Activated naive CD4-positive, alpha-beta T cell treated with anti-CD3 and anti-CD28 coated beads, Interleukin-2, amount 10 ng/mL, durations not matched to agents 7 days and 5 days (primary cell): ENCODE measurements at regions not wholly inside any gene's neighbourhood (a gene's known extent, or its start where the extent isn't known, plus 50 kb on each side); places are given as distances from the start of the nearest gene placed in this dataset.
A peak's percentile ranks its signal among the peaks of the same experiment; 100 is the strongest.

Experiments
- CTCF ChIA-PET: fragments of 350-600 bp; sonication (Branson Sonifier 250); formaldehyde crosslinking; loops from one replicate; lab custom pipeline; 2021; ENCODE audit warnings: antibody characterized with exemption; lab: Charles Lee
- DNase-seq: peaks from one replicate; pipeline ENCODE4 v3.0.0-alpha.2; 2020
- H3K27ac Mint-ChIP-seq: one replicate; pipeline ENCODE4 v1.8.0; 2021; ENCODE audit warnings: mild to moderate bottlenecking, moderate library complexity, mixed read lengths
- H3K27me3 Mint-ChIP-seq: one replicate; pipeline ENCODE4 v1.8.0; 2021; ENCODE audit warnings: mild to moderate bottlenecking, mixed read lengths
- H3K36me3 Mint-ChIP-seq: one replicate; pipeline ENCODE4 v1.8.0; 2021; ENCODE audit warnings: mixed read lengths
- H3K4me1 Mint-ChIP-seq: one replicate; pipeline ENCODE4 v1.8.0; 2021; ENCODE audit warnings: mixed read lengths
- H3K4me3 Mint-ChIP-seq: one replicate; pipeline ENCODE4 v1.8.0; 2021; ENCODE audit warnings: mild to moderate bottlenecking, moderate library complexity, mixed read lengths
- H3K9me3 Mint-ChIP-seq: one replicate; pipeline ENCODE4 v1.8.0; 2021; ENCODE audit warnings: mixed read lengths

GRCh38 chr11:27214713-27215112 is 148.3 kb downstream of the CCDC34 start:
- no peak overlapping the region for H3K27ac Mint-ChIP-seq
- CTCF ChIA-PET = interaction anchor here (1.0 kb wide), 1 partner anchor 31 kb away, joined by 4 read pairs; no protein-coding TSS in a partner anchor

GRCh38 chr11:27213232-27213660 is 149.8 kb downstream of the CCDC34 start:
- DNase-seq = no peak
- no peak overlapping the region for H3K4me3 Mint-ChIP-seq
- no peaks in the 10 kb centered on the region for H3K9me3 Mint-ChIP-seq
- no peaks in the 10 kb centered on the region for H3K36me3 Mint-ChIP-seq
- CTCF ChIA-PET = no interaction called here
- H3K27ac Mint-ChIP-seq = no peak overlapping the region
- no peaks in the 10 kb centered on the region for H3K27me3 Mint-ChIP-seq
- H3K4me1 Mint-ChIP-seq = no peaks in the 10 kb centered on the region

More at GRCh38 chr11:27214713-27215112, 148.3 kb downstream of the CCDC34 start:
- no peaks in the 10 kb centered on the region for H3K36me3 Mint-ChIP-seq
- no peak for DNase-seq
- no peaks in the 10 kb centered on the region for H3K27me3 Mint-ChIP-seq
- no peaks in the 10 kb centered on the region for H3K4me1 Mint-ChIP-seq
- no peaks in the 10 kb centered on the region for H3K9me3 Mint-ChIP-seq
- no peak overlapping the region for H3K4me3 Mint-ChIP-seq

GRCh38 chr11:27212248-27212780 is 150.7 kb downstream of the CCDC34 start:
- CTCF ChIA-PET = no interaction called here
- no peaks in the 10 kb centered on the region for H3K9me3 Mint-ChIP-seq
- DNase-seq = no peak
- H3K27me3 Mint-ChIP-seq = peaks cover 4% of the 10 kb centered on the region
- H3K27ac Mint-ChIP-seq = no peak overlapping the region
- no peaks in the 10 kb centered on the region for H3K4me1 Mint-ChIP-seq
- H3K4me3 Mint-ChIP-seq = no peak overlapping the region
- no peaks in the 10 kb centered on the region for H3K36me3 Mint-ChIP-seq

GRCh38 chr11:27211370-27212127 is 151.5 kb downstream of the CCDC34 start:
- CTCF ChIA-PET = interaction anchor here (0.6 kb wide), 1 partner anchor 53 kb away, joined by 4 read pairs; no protein-coding TSS in a partner anchor
- peak; percentile 22 for DNase-seq
- Mint-ChIP-seq H3K4me1 (no peaks in the 10 kb centered on the region), H3K27ac (no peak overlapping the region), H3K36me3 (no peaks in the 10 kb centered on the region), H3K9me3 (no peaks in the 10 kb centered on the region), H3K27me3 (peaks cover 6% of the 10 kb centered on the region), H3K4me3 (no peak overlapping the region)

GRCh38 chr11:27210531-27210930 is 152.5 kb downstream of the CCDC34 start:
- DNase-seq = no peak
- no peak overlapping the region for H3K27ac Mint-ChIP-seq
- H3K36me3 Mint-ChIP-seq = no peaks in the 10 kb centered on the region
- no peaks in the 10 kb centered on the region for H3K4me1 Mint-ChIP-seq
- no peak overlapping the region for H3K4me3 Mint-ChIP-seq
- H3K9me3 Mint-ChIP-seq = no peaks in the 10 kb centered on the region
- CTCF ChIA-PET = no interaction called here
- peaks cover 7% of the 10 kb centered on the region for H3K27me3 Mint-ChIP-seq

- Mint-ChIP-seq H3K4me1 (no peaks in the 10 kb centered on the region), H3K27ac (no peak overlapping the region), H3K27me3 (peaks cover 7% of the 10 kb centered on the region), H3K4me3 (no peak overlapping the region), H3K36me3 (no peaks in the 10 kb centered on the region), H3K9me3 (no peaks in the 10 kb centered on the region)
- DNase-seq = no peak
- CTCF ChIA-PET = no interaction called here
These were observed 153.4 kb downstream of the CCDC34 start for GRCh38 chr11:27209562-27210005.

- CTCF ChIA-PET = interaction anchor here (1.7 kb wide), 1 partner anchor 277 kb away, joined by 6 read pairs; no protein-coding TSS in a partner anchor
These were observed 154.2 kb downstream of the CCDC34 start for GRCh38 chr11:27208846-27209245.

GRCh38 chr11:27207025-27207650 is 155.9 kb downstream of the CCDC34 start:
- no peak overlapping the region for H3K4me3 Mint-ChIP-seq
- peaks cover 7% of the 10 kb centered on the region for H3K27me3 Mint-ChIP-seq
- no peaks in the 10 kb centered on the region for H3K9me3 Mint-ChIP-seq
- no peaks in the 10 kb centered on the region for H3K36me3 Mint-ChIP-seq
- no peak overlapping the region for H3K27ac Mint-ChIP-seq
- H3K4me1 Mint-ChIP-seq = no peaks in the 10 kb centered on the region
- CTCF ChIA-PET = interaction anchor here (1.1 kb wide), 1 partner anchor 9 kb away, joined by 3 read pairs; no protein-coding TSS in a partner anchor
- no peak for DNase-seq

More at GRCh38 chr11:27208846-27209245, 154.2 kb downstream of the CCDC34 start:
- Mint-ChIP-seq H3K4me1 (no peaks in the 10 kb centered on the region), H3K27ac (no peak overlapping the region), H3K9me3 (no peaks in the 10 kb centered on the region), H3K36me3 (no peaks in the 10 kb centered on the region), H3K27me3 (peaks cover 7% of the 10 kb centered on the region), H3K4me3 (no peak overlapping the region)
- DNase-seq = no peak

- CTCF ChIA-PET = interaction anchor here (0.7 to 1.3 kb wide), 2 partner anchors 8 to 280 kb away, joined by 3 read pairs; no protein-coding TSS in a partner anchor
- peaks cover 7% of the 10 kb centered on the region for H3K27me3 Mint-ChIP-seq
- H3K4me3 Mint-ChIP-seq = no peak overlapping the region
- H3K4me1 Mint-ChIP-seq = no peaks in the 10 kb centered on the region
- DNase-seq = no peak
- H3K27ac Mint-ChIP-seq = no peak overlapping the region
- H3K9me3 Mint-ChIP-seq = no peaks in the 10 kb centered on the region
- no peaks in the 10 kb centered on the region for H3K36me3 Mint-ChIP-seq
These were observed 157.0 kb downstream of the CCDC34 start for GRCh38 chr11:27205779-27206570.

GRCh38 chr11:27205250-27205649 is 157.8 kb downstream of the CCDC34 start:
- no peak for DNase-seq
- no peak overlapping the region for H3K4me3 Mint-ChIP-seq
- no peaks in the 10 kb centered on the region for H3K4me1 Mint-ChIP-seq
- peaks cover 7% of the 10 kb centered on the region for H3K27me3 Mint-ChIP-seq
- no peaks in the 10 kb centered on the region for H3K36me3 Mint-ChIP-seq
- H3K9me3 Mint-ChIP-seq = no peaks in the 10 kb centered on the region
- no peak overlapping the region for H3K27ac Mint-ChIP-seq
- CTCF ChIA-PET = interaction anchor here (1.3 kb wide), 1 partner anchor 280 kb away, joined by 3 read pairs; no protein-coding TSS in a partner anchor

GRCh38 chr11:27204529-27204928 is 158.5 kb downstream of the CCDC34 start:
- H3K9me3 Mint-ChIP-seq = no peaks in the 10 kb centered on the region
- no peaks in the 10 kb centered on the region for H3K36me3 Mint-ChIP-seq
- H3K4me1 Mint-ChIP-seq = no peaks in the 10 kb centered on the region
- H3K27ac Mint-ChIP-seq = no peak overlapping the region
- DNase-seq = peak; percentile 27
- CTCF ChIA-PET = interaction anchor here (1.3 kb wide), 1 partner anchor 281 kb away, joined by 3 read pairs; no protein-coding TSS in a partner anchor
- peaks cover 7% of the 10 kb centered on the region for H3K27me3 Mint-ChIP-seq
- H3K4me3 Mint-ChIP-seq = no peak overlapping the region

GRCh38 chr11:27203077-27203647 is 159.9 kb downstream of the CCDC34 start:
- Mint-ChIP-seq H3K27me3 (peaks cover 7% of the 10 kb centered on the region), H3K4me3 (no peak overlapping the region), H3K4me1 (no peaks in the 10 kb centered on the region), H3K27ac (no peak overlapping the region), H3K9me3 (no peaks in the 10 kb centered on the region), H3K36me3 (no peaks in the 10 kb centered on the region)
- DNase-seq = no peak
- CTCF ChIA-PET = interaction anchor here (0.5 to 0.8 kb wide), 2 partner anchors 282 to 304 kb away, joined by 3 read pairs; no protein-coding TSS in a partner anchor
